ENCODE measurements at regions not wholly inside any gene's neighbourhood (a gene's known extent, or its start where the extent isn't known, plus 50 kb on each side); places are given as distances from the start of the nearest gene placed in this dataset.

GRCh38 chr21:22231013-22231412 lies 1232.8 kb downstream of the NCAM2 start:
- peak in 1 of 3 donors; percentile 16 for DNase-seq
- no peaks in the 10 kb centered on the region for H3K36me3 ChIP-seq (ENCODE audit: control insufficient read depth in 4 of 4, insufficient read depth in 4 of 4, low read length in 4 of 4)
- no peak overlapping the region for H3K9ac ChIP-seq (ENCODE audit: insufficient read depth in 1 of 2, low read length in 2 of 2)
- H3K27me3 ChIP-seq (ENCODE audit: control insufficient read depth in 3 of 3, insufficient read depth in 3 of 3, low read length in 2 of 3) = no peaks in the 10 kb centered on the region
- TF ChIP-seq CTCF (IDR thresholded peaks at IDR 0.05; ENCODE audit: control extremely low read depth, extremely low read depth) = no peak
- H3K4me1 ChIP-seq (ENCODE audit: control insufficient read depth in 5 of 5, insufficient read depth in 5 of 5, low read length in 5 of 5) = no peaks in the 10 kb centered on the region
- WGBS, 2 donors = 69 to 85% methylated on average over 2 of the region's 2 CpGs
- no peak overlapping the region for H3K4me3 ChIP-seq
- H3K9me3 ChIP-seq (ENCODE audit: control insufficient read depth in 4 of 4, insufficient read depth in 3 of 4, low read length in 3 of 4) = no peaks in the 10 kb centered on the region
- ATAC-seq (ENCODE audit: insufficient read depth, low FRiP score) = no peak
- no peak overlapping the region for H3K27ac ChIP-seq (ENCODE audit: low read depth in 1 of 2, low read length in 1 of 2)

DNA sequence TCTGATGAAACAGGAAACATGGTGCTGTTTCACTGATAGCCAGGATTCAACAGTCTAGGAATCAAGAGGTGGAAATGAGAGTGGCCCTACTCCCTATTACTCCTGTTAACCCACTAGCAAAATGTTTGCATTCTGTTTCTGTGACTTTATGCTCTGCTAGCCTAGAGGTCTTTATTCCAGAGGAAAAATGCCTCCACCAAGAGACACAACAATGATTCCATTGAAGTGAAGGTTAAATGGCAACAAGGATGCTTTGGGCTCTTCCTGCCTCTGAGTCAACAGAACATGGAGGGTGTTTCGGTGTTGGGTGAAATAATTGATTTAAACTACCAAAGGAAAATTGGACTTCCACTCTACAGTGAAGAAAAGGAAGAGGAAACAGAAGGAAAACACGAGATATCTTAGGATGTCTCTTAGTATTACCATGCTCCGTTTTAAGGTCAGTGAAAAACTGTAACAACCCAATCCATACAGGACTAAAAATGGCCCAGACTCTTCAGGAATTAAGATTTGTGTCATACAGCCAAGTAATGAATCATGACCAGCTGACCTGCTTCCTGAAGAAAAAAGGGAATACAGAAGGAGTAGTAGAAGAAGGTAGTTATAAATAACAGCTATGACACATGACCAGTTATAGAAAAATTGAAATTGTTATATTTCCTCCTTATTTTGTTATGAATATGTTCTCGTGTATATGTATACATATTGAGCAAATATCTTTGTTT lies 1237.8 kb downstream of the NCAM2 start:
- H3K27ac ChIP-seq (ENCODE audit: low read depth in 1 of 2, low read length in 1 of 2) = no peak overlapping the region
- peaks cover 0 to 4% (median 0%) of the 10 kb centered on the region in 5 donors for H3K4me1 ChIP-seq (ENCODE audit: control insufficient read depth in 5 of 5, insufficient read depth in 5 of 5, low read length in 5 of 5)
- no peak for TF ChIP-seq CTCF (IDR thresholded peaks at IDR 0.05; ENCODE audit: control extremely low read depth, extremely low read depth)
- no peaks in the 10 kb centered on the region for H3K27me3 ChIP-seq (ENCODE audit: control insufficient read depth in 3 of 3, insufficient read depth in 3 of 3, low read length in 2 of 3)
- DNase-seq = no peak
- H3K9ac ChIP-seq (ENCODE audit: insufficient read depth in 1 of 2, low read length in 2 of 2) = no peak overlapping the region
- no peaks in the 10 kb centered on the region for H3K9me3 ChIP-seq (ENCODE audit: control insufficient read depth in 4 of 4, insufficient read depth in 3 of 4, low read length in 3 of 4)
- WGBS, 2 donors = 65 to 68% methylated on average over 4 of the region's 4 CpGs
- H3K4me3 ChIP-seq = no peak overlapping the region
- H3K36me3 ChIP-seq (ENCODE audit: control insufficient read depth in 4 of 4, insufficient read depth in 4 of 4, low read length in 4 of 4) = no peaks in the 10 kb centered on the region
- ATAC-seq (ENCODE audit: insufficient read depth, low FRiP score) = no peak

- Histone ChIP-seq H3K4me3 (no peak overlapping the region), H3K27me3 (ENCODE audit: control insufficient read depth in 3 of 3, insufficient read depth in 3 of 3, low read length in 2 of 3) (no peaks in the 10 kb centered on the region), H3K4me1 (ENCODE audit: control insufficient read depth in 5 of 5, insufficient read depth in 5 of 5, low read length in 5 of 5) (peaks cover 0 to 4% (median 0%) of the 10 kb centered on the region in 5 donors), H3K9ac (ENCODE audit: insufficient read depth in 1 of 2, low read length in 2 of 2) (peak overlapping the region in 1 of 2 donors; percentile 5), H3K36me3 (ENCODE audit: control insufficient read depth in 4 of 4, insufficient read depth in 4 of 4, low read length in 4 of 4) (no peaks in the 10 kb centered on the region), H3K9me3 (ENCODE audit: control insufficient read depth in 4 of 4, insufficient read depth in 3 of 4, low read length in 3 of 4) (no peaks in the 10 kb centered on the region), H3K27ac (ENCODE audit: low read depth in 1 of 2, low read length in 1 of 2) (no peak overlapping the region)
- peak in 1 of 3 donors; percentile 17 for DNase-seq
- ATAC-seq (ENCODE audit: insufficient read depth, low FRiP score) = no peak
- TF ChIP-seq CTCF (IDR thresholded peaks at IDR 0.05; ENCODE audit: control extremely low read depth, extremely low read depth) = no peak
- WGBS, 2 donors = 60 to 71% methylated on average over 2 of the region's 2 CpGs
These were observed 1246.3 kb downstream of the NCAM2 start for GRCh38 chr21:22244516-22244915.

DNA sequence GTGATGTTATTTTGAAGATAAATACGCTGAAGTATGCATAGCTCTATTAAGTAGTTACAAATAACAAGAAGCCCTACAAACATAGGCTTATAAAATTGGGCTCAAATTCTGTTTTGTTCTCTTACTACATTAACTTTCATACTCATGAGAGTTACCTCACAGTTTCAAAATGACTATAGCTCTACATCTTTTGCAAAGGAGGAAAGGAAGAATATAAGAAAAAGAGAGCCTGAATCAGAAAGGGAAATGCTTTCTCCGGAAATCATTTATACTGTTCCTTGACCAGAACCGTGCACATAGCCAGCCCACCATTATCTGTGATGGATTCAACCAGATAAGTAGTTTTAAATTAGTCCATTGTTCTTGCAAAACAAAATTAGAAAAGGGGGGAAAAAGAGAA lies 1252.1 kb downstream of the NCAM2 start:
- no peak overlapping the region for H3K9ac ChIP-seq (ENCODE audit: insufficient read depth in 1 of 2, low read length in 2 of 2)
- no peak for ATAC-seq (ENCODE audit: insufficient read depth, low FRiP score)
- WGBS, 2 donors = 82 to 85% methylated on average over 3 of the region's 3 CpGs
- no peak overlapping the region for H3K4me3 ChIP-seq
- H3K36me3 ChIP-seq (ENCODE audit: control insufficient read depth in 4 of 4, insufficient read depth in 4 of 4, low read length in 4 of 4) = no peaks in the 10 kb centered on the region
- TF ChIP-seq CTCF (IDR thresholded peaks at IDR 0.05; ENCODE audit: control extremely low read depth, extremely low read depth) = no peak
- H3K27ac ChIP-seq (ENCODE audit: low read depth in 1 of 2, low read length in 1 of 2) = no peak overlapping the region
- DNase-seq = no peak
- H3K4me1 ChIP-seq (ENCODE audit: control insufficient read depth in 5 of 5, insufficient read depth in 5 of 5, low read length in 5 of 5) = no peaks in the 10 kb centered on the region
- no peaks in the 10 kb centered on the region for H3K27me3 ChIP-seq (ENCODE audit: control insufficient read depth in 3 of 3, insufficient read depth in 3 of 3, low read length in 2 of 3)
- no peaks in the 10 kb centered on the region for H3K9me3 ChIP-seq (ENCODE audit: control insufficient read depth in 4 of 4, insufficient read depth in 3 of 4, low read length in 3 of 4)

Measured in lung (tissue), 11 donors.